ENCODE measurements at regions not wholly inside any gene's neighbourhood (a gene's known extent, or its start where the extent isn't known, plus 50 kb on each side); places are given as distances from the start of the nearest gene placed in this dataset.

DNA sequence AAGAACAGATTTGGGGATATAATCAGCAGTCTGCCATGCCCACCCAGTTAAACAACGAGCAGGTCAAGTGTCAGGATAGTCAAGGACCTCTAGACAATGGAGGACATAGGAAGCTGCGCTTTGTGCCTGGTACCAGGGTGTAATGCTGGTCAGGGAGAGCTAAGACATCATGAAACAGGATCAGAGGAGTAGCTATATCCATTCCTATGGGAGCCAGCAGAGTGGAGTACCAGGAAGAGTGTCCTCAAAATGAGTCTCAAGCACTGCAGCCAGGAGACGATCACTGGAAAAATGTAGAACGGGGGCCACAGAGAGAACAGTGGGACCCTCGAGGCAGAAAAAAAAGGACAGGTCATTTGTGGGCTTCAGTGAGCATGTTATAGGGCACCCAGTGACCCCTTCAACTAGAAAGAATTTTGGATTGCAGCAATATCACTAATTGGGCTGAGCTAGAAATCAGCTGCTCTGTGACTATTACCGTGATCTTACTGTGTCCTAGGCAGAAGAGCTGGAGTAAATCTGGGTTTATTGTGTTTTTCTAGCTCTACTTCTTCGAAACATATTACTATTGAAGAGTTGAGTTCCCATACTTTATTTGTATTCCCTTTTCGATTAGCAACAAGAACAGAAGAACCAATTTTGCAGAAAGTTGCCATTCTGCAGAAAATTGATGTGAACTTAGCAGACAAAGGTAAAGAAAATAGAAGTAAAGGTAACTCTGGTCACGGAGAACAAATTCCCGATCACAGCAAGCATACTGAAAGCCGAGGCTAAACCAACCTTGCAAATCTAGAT, 319.6 kb downstream of the AHR start:
- 88 to 92% methylated on average over 11 of the region's 11 CpGs for whole genome bisulfite sequencing, 2 donors
- Histone ChIP-seq H3K4me1 (no peaks in the 10 kb centered on the region), H3K9me3 (no peaks in the 10 kb centered on the region), H3K27ac (no peak overlapping the region), H3K27me3 (no peaks in the 10 kb centered on the region), H3K36me3 (ENCODE audit: low read depth, missing control alignments) (no peaks in the 10 kb centered on the region), H3K4me3 (no peak overlapping the region)
- intact Hi-C loops (cut with DNase I; ENCODE audit: low total_unique reads) = no loop called here
- no peak for DNase-seq
- no peak for TF ChIP-seq POLR2A (IDR thresholded peaks at IDR 0.05)
- TF ChIP-seq, protein P1, sequence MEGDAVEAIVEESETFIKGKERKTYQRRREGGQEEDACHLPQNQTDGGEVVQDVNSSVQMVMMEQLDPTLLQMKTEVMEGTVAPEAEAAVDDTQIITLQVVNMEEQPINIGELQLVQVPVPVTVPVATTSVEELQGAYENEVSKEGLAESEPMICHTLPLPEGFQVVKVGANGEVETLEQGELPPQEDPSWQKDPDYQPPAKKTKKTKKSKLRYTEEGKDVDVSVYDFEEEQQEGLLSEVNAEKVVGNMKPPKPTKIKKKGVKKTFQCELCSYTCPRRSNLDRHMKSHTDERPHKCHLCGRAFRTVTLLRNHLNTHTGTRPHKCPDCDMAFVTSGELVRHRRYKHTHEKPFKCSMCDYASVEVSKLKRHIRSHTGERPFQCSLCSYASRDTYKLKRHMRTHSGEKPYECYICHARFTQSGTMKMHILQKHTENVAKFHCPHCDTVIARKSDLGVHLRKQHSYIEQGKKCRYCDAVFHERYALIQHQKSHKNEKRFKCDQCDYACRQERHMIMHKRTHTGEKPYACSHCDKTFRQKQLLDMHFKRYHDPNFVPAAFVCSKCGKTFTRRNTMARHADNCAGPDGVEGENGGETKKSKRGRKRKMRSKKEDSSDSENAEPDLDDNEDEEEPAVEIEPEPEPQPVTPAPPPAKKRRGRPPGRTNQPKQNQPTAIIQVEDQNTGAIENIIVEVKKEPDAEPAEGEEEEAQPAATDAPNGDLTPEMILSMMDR (IDR thresholded peaks at IDR 0.05) = no peak

DNA sequence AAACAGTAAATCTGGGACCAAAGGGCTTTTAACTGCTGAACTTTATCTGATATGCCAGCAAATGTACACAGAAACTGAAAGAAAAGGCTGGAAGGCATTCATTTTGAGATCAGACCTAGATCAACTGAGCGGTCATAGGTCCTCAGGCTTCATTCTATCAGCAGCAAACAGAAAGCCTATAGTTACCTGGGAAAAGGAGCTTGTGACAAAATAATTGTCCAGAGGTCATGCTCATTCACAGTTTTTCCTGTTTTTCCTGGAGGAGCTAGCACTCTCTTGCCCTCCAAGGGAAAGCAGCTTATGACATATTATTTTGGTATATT, 320.2 kb downstream of the AHR start:
- H3K9me3 ChIP-seq = no peaks in the 10 kb centered on the region
- no peaks in the 10 kb centered on the region for H3K4me1 ChIP-seq
- H3K27me3 ChIP-seq = no peaks in the 10 kb centered on the region
- WGBS, 2 donors = 83 to 91% methylated on average over 1 of the region's 1 CpG
- DNase-seq = no peak
- H3K36me3 ChIP-seq (ENCODE audit: low read depth, missing control alignments) = no peaks in the 10 kb centered on the region
- TF ChIP-seq POLR2A (IDR thresholded peaks at IDR 0.05) = no peak
- TF ChIP-seq, protein P1 (IDR thresholded peaks at IDR 0.05) = no peak
- intact Hi-C loops (cut with DNase I; ENCODE audit: low total_unique reads) = no loop called here
- no peak overlapping the region for H3K27ac ChIP-seq
- no peak overlapping the region for H3K4me3 ChIP-seq

DNA sequence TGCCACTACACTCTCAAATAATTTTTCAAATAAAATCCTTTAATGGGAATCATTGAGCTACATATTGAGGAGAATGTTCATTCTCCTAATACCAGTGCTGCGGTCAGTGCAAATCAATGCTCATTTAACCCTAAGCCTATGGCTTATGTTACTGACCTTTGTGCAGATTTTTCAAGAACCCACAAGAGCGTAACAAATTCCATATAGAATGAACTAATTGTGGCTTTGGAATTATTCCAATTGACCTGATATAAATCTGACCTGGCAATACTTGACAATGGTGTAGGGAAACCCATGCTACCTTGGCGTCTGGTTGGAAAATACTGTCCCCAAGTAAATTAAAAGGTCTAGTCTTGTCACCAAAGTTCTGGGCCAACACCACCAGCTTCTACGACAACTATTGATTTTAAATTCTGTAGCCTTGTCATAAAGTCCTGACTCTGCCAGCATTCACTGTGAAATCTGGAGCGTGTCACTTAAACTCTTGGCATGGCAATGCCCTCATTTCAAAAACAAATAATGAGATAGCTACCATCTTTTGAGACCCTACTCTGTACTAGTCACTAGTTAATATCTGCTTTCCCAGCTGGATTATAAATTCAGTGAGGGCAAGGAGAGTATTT, 320.9 kb downstream of the AHR start:
- 96% methylated on average over 5 of the region's 5 CpGs for WGBS, 2 donors
- H3K27ac ChIP-seq = no peak overlapping the region
- TF ChIP-seq, protein P1 (IDR thresholded peaks at IDR 0.05) = no peak
- TF ChIP-seq POLR2A (IDR thresholded peaks at IDR 0.05) = no peak
- no peak for DNase-seq
- intact Hi-C loops (cut with DNase I; ENCODE audit: low total_unique reads) = no loop called here
- no peaks in the 10 kb centered on the region for H3K4me1 ChIP-seq
- no peaks in the 10 kb centered on the region for H3K9me3 ChIP-seq
- no peaks in the 10 kb centered on the region for H3K36me3 ChIP-seq (ENCODE audit: low read depth, missing control alignments)
- no peaks in the 10 kb centered on the region for H3K27me3 ChIP-seq
- no peak overlapping the region for H3K4me3 ChIP-seq

DNA sequence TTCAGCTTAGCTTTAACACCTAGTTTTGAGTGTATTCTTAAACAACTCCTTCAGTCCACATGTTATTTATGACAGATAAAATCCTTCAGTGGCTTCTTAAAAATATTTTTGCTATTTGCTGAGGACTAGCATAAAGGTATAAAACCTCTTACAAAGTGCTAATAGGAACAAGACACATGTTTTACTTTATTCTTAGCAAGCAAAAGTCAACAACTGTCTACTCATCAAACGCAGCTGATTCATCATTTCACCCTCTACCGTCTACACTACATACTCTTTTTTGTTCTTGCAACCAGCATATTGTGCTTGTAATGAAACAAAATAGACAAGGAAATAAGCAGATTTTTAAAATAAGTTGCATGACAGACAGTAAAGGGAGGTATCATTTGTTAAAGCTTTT, 319.7 kb downstream of the SNX13 start:
- Histone ChIP-seq H3K4me1 (no peaks in the 10 kb centered on the region), H3K27me3 (no peaks in the 10 kb centered on the region), H3K9me3 (no peaks in the 10 kb centered on the region), H3K36me3 (ENCODE audit: low read depth, missing control alignments) (no peaks in the 10 kb centered on the region), H3K4me3 (no peak overlapping the region), H3K27ac (no peak overlapping the region)
- 60 to 93% methylated on average over 2 of the region's 2 CpGs for WGBS, 2 donors
- no peak for TF ChIP-seq POLR2A (IDR thresholded peaks at IDR 0.05)
- TF ChIP-seq, protein P1 (IDR thresholded peaks at IDR 0.05) = no peak
- intact Hi-C loops (cut with DNase I; ENCODE audit: low total_unique reads) = no loop called here
- no peak for DNase-seq

DNA sequence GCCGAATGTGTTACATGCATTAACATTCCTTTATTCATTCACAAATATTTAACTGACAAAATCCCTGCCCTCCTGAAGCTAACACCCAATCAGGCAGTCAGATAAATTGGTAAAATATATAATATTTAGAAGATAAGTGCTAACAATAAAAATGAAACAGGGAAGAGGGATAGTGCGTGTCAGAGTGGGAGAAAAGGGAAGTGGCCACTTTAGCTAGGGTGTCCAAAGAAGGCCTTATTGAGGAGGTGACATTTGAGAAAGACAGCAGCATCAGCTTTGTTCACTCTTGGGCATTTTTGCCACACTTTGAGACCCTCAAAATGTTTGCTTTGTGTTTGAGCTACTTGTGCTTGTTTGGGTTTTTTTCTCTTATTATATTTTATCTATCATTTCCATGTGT, 317.8 kb downstream of the SNX13 start:
- intact Hi-C loops (cut with DNase I; ENCODE audit: low total_unique reads) = no loop called here
- H3K27me3 ChIP-seq = no peaks in the 10 kb centered on the region
- no peaks in the 10 kb centered on the region for H3K4me1 ChIP-seq
- no peaks in the 10 kb centered on the region for H3K36me3 ChIP-seq (ENCODE audit: low read depth, missing control alignments)
- H3K27ac ChIP-seq = no peak overlapping the region
- no peaks in the 10 kb centered on the region for H3K9me3 ChIP-seq
- WGBS, 2 donors = 85 to 88% methylated on average over 2 of the region's 2 CpGs
- no peak for DNase-seq
- TF ChIP-seq POLR2A (IDR thresholded peaks at IDR 0.05) = no peak
- TF ChIP-seq, protein P1 (IDR thresholded peaks at IDR 0.05) = no peak
- no peak overlapping the region for H3K4me3 ChIP-seq
